Bronchial epithelial cell (primary cell): ENCODE measurements at regions not wholly inside any gene's neighbourhood (a gene's known extent, or its start where the extent isn't known, plus 50 kb on each side); places are given as distances from the start of the nearest gene placed in this dataset.
A peak's percentile ranks its signal among the peaks of the same experiment; 100 is the strongest.

Source experiments
- DNase-seq: peaks from one replicate; pipeline ENCODE4 v3.0.0-alpha.2; 2010; ENCODE audit warnings: low read depth
- FAIRE-seq: peaks from 2 replicates; lab custom pipeline; 2011; peaks lifted over from hg19 to GRCh38; lab: Jason Lieb, UNC
- H3K27me3 ChIP-seq: 2 replicates; pipeline ENCODE4 v1.5.1; 2011; ENCODE audit warnings: low read length; ENCODE audit not compliant: control insufficient read depth, insufficient read depth
- H3K36me3 ChIP-seq: 2 replicates; pipeline ENCODE4 v1.5.1; 2011; ENCODE audit warnings: low read length; ENCODE audit not compliant: control insufficient read depth, insufficient read depth
- H3K4me3 ChIP-seq: 2 replicates; pipeline ENCODE4 v1.5.1; 2011; ENCODE audit warnings: mild to moderate bottlenecking, low read depth, low read length, control low read depth
- CTCF ChIP-seq: IDR thresholded peaks from 2 replicates; pipeline ENCODE4 v1.5.1; 2011; ENCODE audit warnings: mild to moderate bottlenecking, moderate library complexity, low read length, control low read depth, inconsistent platforms; ENCODE audit not compliant: insufficient read depth, severe bottlenecking

- FAIRE-seq (peak; percentile 96), DNase-seq (no peak)
- no peaks in the 10 kb centered on the region for H3K27me3 ChIP-seq
- no peak overlapping the region for H3K4me3 ChIP-seq
- H3K36me3 ChIP-seq: no peaks in the 10 kb centered on the region
- no peak for TF ChIP-seq CTCF
Observed at GRCh38 chr6:134846031-134846430, 103.9 kb downstream of the ALDH8A1 start.

GRCh38 chr6:134844120-134844519, 105.8 kb downstream of the ALDH8A1 start:
- Histone ChIP-seq H3K4me3 (no peak overlapping the region), H3K27me3 (no peaks in the 10 kb centered on the region), H3K36me3 (no peaks in the 10 kb centered on the region)
- no peak for FAIRE-seq
- DNase-seq: no peak
- TF ChIP-seq CTCF: no peak

- no peak for TF ChIP-seq CTCF
- no peak for DNase-seq
Observed at GRCh38 chr6:134840086-134840867, 109.6 kb downstream of the ALDH8A1 start.

GRCh38 chr6:134835993-134836392, 113.9 kb downstream of the ALDH8A1 start:
- Histone ChIP-seq H3K36me3 (no peaks in the 10 kb centered on the region), H3K27me3 (no peaks in the 10 kb centered on the region), H3K4me3 (no peak overlapping the region)
- DNase-seq (no peak), FAIRE-seq (no peak)
- TF ChIP-seq CTCF: no peak

More at GRCh38 chr6:134840086-134840867, 109.6 kb downstream of the ALDH8A1 start:
- FAIRE-seq: no peak
- Histone ChIP-seq H3K27me3 (no peaks in the 10 kb centered on the region), H3K4me3 (no peak overlapping the region), H3K36me3 (no peaks in the 10 kb centered on the region)

- TF ChIP-seq CTCF: no peak
- H3K27me3 ChIP-seq: no peaks in the 10 kb centered on the region
- no peak for DNase-seq
- H3K4me3 ChIP-seq: no peak overlapping the region
- FAIRE-seq: no peak
- no peaks in the 10 kb centered on the region for H3K36me3 ChIP-seq
Observed at GRCh38 chr6:134830940-134831339, 119.0 kb downstream of the ALDH8A1 start.
